IPS-18a (cell line): ENCODE measurements at regions not wholly inside any gene's neighbourhood (a gene's known extent, or its start where the extent isn't known, plus 50 kb on each side); places are given as distances from the start of the nearest gene placed in this dataset.

Source experiments
- H3K27ac ChIP-seq: one replicate; pipeline ENCODE4 v1.5.1; 2013; ENCODE audit warnings: low read length
- H3K27me3 ChIP-seq: one replicate; pipeline ENCODE4 v1.6.1; 2013; ENCODE audit warnings: mild to moderate bottlenecking, low read length; ENCODE audit not compliant: control insufficient read depth, insufficient read depth
- H3K36me3 ChIP-seq: one replicate; pipeline ENCODE4 v1.6.1; 2013; ENCODE audit warnings: low read depth, low read length; ENCODE audit not compliant: control insufficient read depth
- H3K4me1 ChIP-seq: one replicate; pipeline ENCODE4 v1.6.1; 2013; ENCODE audit warnings: low read depth, low read length; ENCODE audit not compliant: control insufficient read depth
- H3K4me3 ChIP-seq: one replicate; pipeline ENCODE4 v1.5.1; 2013; ENCODE audit warnings: low read length
- H3K9ac ChIP-seq: one replicate; pipeline ENCODE4 v1.6.1; 2013; ENCODE audit warnings: mild to moderate bottlenecking, low read length, moderate library complexity
- H3K9me3 ChIP-seq: one replicate; pipeline ENCODE4 v1.6.1; 2013; ENCODE audit warnings: low read depth, low read length; ENCODE audit not compliant: control insufficient read depth

GRCh38 chr16:72443809-72444208 is 271.9 kb upstream of the PMFBP1 start:
- Histone ChIP-seq H3K4me3 (no peak overlapping the region), H3K9ac (no peak overlapping the region), H3K4me1 (no peaks in the 10 kb centered on the region), H3K36me3 (no peaks in the 10 kb centered on the region), H3K27me3 (no peaks in the 10 kb centered on the region), H3K9me3 (peaks cover 2% of the 10 kb centered on the region), H3K27ac (no peak overlapping the region)

DNA sequence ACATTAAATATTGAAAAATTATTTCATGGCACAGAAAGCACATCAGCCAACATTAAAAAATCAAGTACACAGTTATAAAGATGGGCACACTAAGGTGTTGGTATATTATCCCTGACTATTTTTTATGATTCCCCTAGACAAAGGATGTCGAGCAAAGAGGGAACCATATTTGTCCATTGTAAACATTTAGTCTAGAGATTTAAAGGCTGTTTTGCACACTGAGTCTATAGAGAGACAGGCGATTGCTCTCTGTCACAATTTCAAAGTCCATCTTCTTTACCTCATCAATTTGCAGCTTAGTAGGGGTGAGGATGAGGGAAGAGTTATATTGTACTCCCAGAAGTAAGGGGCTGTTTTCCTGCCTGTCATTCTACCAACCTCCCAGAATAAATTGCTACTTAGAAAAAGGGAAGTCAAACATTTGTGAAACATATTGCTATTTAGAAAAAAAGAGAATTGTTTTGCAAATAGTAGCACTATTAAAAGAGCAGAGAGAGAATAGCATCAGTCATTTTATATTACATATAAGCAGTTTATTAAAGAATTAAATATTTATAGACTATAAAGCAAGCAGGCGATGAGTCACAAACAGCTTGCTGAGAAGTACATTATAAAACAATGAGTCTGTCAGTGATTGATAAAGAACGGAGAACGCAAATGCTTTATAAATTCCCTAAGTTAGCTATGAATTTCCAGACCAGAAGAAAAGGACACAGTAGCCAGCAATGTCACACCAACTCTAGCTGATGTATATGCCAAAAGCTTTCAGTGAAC is 270.6 kb upstream of the PMFBP1 start:
- no peaks in the 10 kb centered on the region for H3K27me3 ChIP-seq
- H3K9me3 ChIP-seq: peaks cover 2% of the 10 kb centered on the region
- H3K9ac ChIP-seq: no peak overlapping the region
- no peak overlapping the region for H3K4me3 ChIP-seq
- H3K27ac ChIP-seq: no peak overlapping the region
- H3K4me1 ChIP-seq: no peaks in the 10 kb centered on the region
- H3K36me3 ChIP-seq: no peaks in the 10 kb centered on the region

DNA sequence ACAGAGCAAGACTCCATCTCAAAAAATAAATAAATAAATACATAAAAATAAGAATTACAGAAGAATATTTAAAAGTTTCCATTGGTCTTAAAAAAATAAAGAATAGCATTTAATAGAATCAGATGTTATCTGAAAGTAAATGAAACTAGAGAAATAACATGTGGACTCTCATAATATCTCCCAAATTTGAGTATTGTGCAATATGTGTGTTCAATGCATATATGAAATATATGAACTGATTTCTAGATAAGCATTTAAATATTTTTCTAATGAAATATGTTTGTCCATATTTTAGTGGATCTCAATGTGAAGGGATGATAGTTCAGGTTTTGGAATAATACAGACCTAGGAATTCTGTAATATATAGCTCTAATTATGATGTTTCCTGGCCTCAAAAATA is 265.9 kb upstream of the PMFBP1 start:
- Histone ChIP-seq H3K9ac (no peak overlapping the region), H3K27ac (no peak overlapping the region), H3K27me3 (no peaks in the 10 kb centered on the region), H3K4me1 (no peaks in the 10 kb centered on the region), H3K4me3 (no peak overlapping the region), H3K36me3 (no peaks in the 10 kb centered on the region), H3K9me3 (peaks cover 28% of the 10 kb centered on the region)

GRCh38 chr16:72434159-72434558 is 262.2 kb upstream of the PMFBP1 start:
- Histone ChIP-seq H3K4me3 (no peak overlapping the region), H3K9me3 (peaks cover 31% of the 10 kb centered on the region), H3K9ac (no peak overlapping the region), H3K27ac (no peak overlapping the region), H3K4me1 (no peaks in the 10 kb centered on the region), H3K36me3 (no peaks in the 10 kb centered on the region), H3K27me3 (no peaks in the 10 kb centered on the region)

DNA sequence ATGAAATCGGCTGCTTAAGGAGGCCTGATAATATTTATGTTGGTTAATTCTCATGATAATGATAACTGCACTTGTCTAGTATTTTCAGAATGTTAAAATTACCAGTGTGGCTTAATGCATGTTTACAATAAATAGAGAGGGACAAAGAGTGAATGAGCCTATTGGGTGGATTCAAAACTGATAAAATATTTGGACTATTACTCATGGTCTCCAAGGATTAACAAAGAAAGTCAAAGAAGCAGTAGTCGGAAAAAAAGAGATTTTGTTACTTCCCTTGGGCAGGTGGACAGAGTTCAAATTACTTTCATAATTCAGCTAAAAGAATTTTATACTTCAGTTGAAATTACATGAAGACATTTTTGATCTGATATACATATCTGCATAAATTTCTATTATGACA is 258.2 kb upstream of the PMFBP1 start:
- H3K4me3 ChIP-seq: no peak overlapping the region
- no peak overlapping the region for H3K9ac ChIP-seq
- H3K4me1 ChIP-seq: no peaks in the 10 kb centered on the region
- no peak overlapping the region for H3K27ac ChIP-seq
- peaks cover 25% of the 10 kb centered on the region for H3K9me3 ChIP-seq
- no peaks in the 10 kb centered on the region for H3K36me3 ChIP-seq
- no peaks in the 10 kb centered on the region for H3K27me3 ChIP-seq

DNA sequence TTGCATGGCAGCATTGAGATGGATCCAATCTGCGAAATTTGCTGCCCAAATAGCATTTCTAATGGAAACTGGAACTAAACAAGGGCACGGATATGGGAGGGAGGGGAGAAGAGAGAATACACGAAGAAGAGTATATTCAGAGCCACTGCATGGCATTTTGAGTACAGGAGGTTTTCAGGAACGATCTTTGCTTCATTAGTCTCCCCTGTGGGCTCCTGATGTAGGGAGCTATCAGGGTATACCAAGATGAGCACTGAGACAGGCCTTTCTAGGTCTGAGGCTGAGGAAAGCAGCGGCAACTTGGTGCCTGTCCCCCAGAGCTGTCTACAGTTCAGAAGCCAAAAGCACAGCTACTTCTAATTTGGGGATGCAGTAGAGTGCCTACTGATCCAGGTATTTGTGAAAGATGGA is 257.7 kb upstream of the PMFBP1 start:
- H3K9me3 ChIP-seq: peaks cover 21% of the 10 kb centered on the region
- no peaks in the 10 kb centered on the region for H3K27me3 ChIP-seq
- H3K27ac ChIP-seq: no peak overlapping the region
- H3K4me1 ChIP-seq: no peaks in the 10 kb centered on the region
- H3K9ac ChIP-seq: no peak overlapping the region
- H3K36me3 ChIP-seq: no peaks in the 10 kb centered on the region
- H3K4me3 ChIP-seq: no peak overlapping the region

DNA sequence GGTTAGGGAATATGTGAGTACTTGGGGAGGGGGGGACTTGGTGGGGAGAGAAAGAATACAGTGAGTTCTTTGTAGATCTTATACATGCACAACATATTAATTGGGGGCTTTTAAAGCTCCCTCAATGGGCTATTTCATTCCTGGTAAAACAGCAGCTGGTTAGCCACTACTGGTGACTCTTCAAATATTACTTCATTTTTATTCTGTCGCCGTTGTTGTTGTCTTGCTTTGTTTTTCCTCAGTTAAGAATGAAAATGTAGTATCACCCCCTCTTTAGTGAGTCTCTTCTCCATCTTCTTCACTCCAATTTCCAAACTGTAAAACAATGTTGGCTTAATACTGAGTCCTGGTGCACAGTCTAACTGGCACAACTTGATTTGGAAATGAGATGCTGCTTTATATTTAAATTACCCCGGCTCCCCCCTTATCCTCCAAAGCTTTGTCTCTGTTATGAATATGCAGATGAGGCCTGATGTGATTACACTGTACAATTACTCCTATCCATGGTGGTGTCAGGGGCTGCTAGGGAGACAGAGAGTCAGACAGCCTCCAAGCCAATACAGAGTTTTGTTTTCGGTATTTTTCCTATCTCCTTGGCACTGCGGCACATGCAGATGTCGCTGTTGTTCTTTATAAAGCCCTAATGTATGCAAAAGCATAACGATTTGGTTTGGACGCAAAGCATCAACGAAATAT is 256.9 kb upstream of the PMFBP1 start:
- H3K27me3 ChIP-seq: no peaks in the 10 kb centered on the region
- no peaks in the 10 kb centered on the region for H3K36me3 ChIP-seq

DNA sequence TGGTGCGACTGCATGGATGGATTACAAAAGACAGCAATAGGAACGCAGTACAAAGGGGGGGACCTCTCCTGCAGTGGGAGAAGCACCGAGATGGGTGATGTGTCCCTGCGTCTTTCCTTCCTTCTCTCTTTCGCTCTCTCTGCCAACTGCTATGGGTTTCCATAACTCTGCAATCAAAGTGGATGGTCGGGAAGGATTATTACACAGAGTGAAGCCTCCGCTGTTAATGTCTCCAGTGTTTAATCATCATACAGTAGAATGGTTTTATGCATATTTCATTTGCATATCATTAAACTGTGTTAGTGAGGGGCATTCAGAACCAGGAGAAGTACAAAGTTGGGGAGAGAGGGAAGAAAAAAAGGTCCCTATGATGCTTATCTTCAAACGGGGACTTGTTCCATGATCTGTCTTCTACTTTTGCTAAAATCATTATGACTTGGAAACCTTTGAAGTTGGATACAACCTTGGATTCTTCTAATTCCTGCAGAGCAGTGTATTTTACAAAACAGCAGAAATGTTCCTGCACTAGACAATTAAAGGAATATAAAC is 255.9 kb upstream of the PMFBP1 start:
- H3K4me3 ChIP-seq: no peak overlapping the region
- no peak overlapping the region for H3K9ac ChIP-seq
- H3K36me3 ChIP-seq: no peaks in the 10 kb centered on the region
- H3K9me3 ChIP-seq: peaks cover 12% of the 10 kb centered on the region
- no peak overlapping the region for H3K27ac ChIP-seq
- H3K27me3 ChIP-seq: no peaks in the 10 kb centered on the region
- no peaks in the 10 kb centered on the region for H3K4me1 ChIP-seq

More for the DNA sequence above, 256.9 kb upstream of the PMFBP1 start:
- Histone ChIP-seq H3K9ac (no peak overlapping the region), H3K4me1 (no peaks in the 10 kb centered on the region), H3K9me3 (peaks cover 14% of the 10 kb centered on the region), H3K27ac (no peak overlapping the region), H3K4me3 (no peak overlapping the region)

GRCh38 chr16:72427051-72427782 is 255.3 kb upstream of the PMFBP1 start:
- H3K36me3 ChIP-seq: no peaks in the 10 kb centered on the region
- H3K4me1 ChIP-seq: no peaks in the 10 kb centered on the region
- no peak overlapping the region for H3K27ac ChIP-seq
- H3K9me3 ChIP-seq: peaks cover 13% of the 10 kb centered on the region
- H3K4me3 ChIP-seq: no peak overlapping the region
- H3K27me3 ChIP-seq: no peaks in the 10 kb centered on the region
- H3K9ac ChIP-seq: no peak overlapping the region

DNA sequence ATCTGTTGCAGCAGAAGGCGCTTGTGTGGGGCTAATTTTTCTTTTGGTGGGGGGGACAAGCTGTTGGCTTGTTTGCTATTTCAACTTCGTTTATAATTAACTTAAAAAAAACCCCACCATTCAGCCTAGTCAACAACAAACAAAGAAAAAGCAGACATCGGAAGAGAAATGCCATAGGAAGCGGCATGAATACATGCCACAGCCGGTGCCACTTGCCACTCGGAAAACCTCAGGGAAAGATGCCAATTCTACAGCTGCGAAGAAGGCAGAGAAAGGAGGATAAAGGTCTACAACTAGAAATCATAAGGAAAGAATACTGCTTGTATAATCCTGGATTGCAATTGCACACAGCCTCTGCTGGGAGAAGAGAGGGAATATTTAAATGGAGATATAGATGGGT is 254.4 kb upstream of the PMFBP1 start:
- H3K4me3 ChIP-seq: no peak overlapping the region
- H3K4me1 ChIP-seq: no peaks in the 10 kb centered on the region
- H3K27ac ChIP-seq: no peak overlapping the region
- H3K9ac ChIP-seq: no peak overlapping the region
- H3K36me3 ChIP-seq: no peaks in the 10 kb centered on the region
- H3K27me3 ChIP-seq: no peaks in the 10 kb centered on the region
- peaks cover 15% of the 10 kb centered on the region for H3K9me3 ChIP-seq

DNA sequence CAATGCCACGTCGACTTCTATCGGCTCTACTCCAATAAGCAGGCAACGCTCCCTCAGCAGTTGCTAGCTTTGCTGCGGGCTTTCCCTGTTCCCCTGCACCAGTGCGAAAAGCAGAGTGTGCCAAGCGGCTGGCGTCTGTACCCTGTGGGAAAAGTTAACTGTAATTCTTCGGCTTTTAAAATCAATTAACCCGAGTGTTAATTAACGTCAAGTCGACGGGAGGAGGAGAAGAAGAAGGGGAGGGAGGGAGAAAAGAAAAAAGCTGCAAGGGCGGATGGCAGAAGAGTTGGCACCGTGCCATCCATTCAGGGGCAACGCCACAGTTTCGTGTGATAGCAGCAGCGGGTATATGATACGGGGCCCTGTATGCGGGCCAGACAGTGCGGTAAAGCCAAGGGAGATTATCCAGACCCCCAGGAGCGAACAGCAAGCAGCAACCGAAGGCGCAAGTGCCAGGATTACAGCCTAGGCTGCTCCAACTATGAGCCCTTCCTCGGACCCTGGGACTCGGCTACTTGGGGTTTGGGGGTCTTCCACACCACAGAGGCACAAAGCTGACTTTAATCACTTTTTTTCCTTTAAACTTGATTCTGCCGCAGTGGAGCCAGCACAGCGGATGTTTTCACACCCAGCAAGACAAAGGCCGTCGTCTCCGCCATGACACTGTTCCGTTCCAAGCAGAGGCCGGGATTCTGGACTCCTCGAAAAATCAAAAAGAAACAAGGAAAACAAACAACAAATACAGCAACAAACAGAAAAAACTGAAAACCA is 253.8 kb upstream of the PMFBP1 start:
- H3K4me1 ChIP-seq: no peaks in the 10 kb centered on the region
- H3K27ac ChIP-seq: no peak overlapping the region
- H3K27me3 ChIP-seq: no peaks in the 10 kb centered on the region
- H3K4me3 ChIP-seq: no peak overlapping the region
- H3K9ac ChIP-seq: no peak overlapping the region
- H3K36me3 ChIP-seq: no peaks in the 10 kb centered on the region
- peaks cover 15% of the 10 kb centered on the region for H3K9me3 ChIP-seq
